ENCODE measurements at regions not wholly inside any gene's neighbourhood (a gene's known extent, or its start where the extent isn't known, plus 50 kb on each side); places are given as distances from the start of the nearest gene placed in this dataset.

- no peak for TF ChIP-seq POLR2AphosphoS5 (IDR thresholded peaks at IDR 0.05)
- no peak for TF ChIP-seq CTCF (IDR thresholded peaks at IDR 0.05)
- no peak for TF ChIP-seq POLR2A (IDR thresholded peaks at IDR 0.05)
Measured at GRCh38 chr5:21686706-21687105, 1166.4 kb downstream of the CDH12 start.

Measured in suprapubic skin (tissue), 4 donors.